Erythroblast (primary cell): ENCODE measurements at regions not wholly inside any gene's neighbourhood (a gene's known extent, or its start where the extent isn't known, plus 50 kb on each side); places are given as distances from the start of the nearest gene placed in this dataset.
"Not testable (repeated sequence)": the region's sequence is repeated elsewhere in the genome, so short reads cannot be mapped to it uniquely, and the experiment has no call there.

Experiments used
- DNase-seq, 2 experiments: peaks; one replicate each; lab custom pipeline; 2025; lab: John Stamatoyannopoulos, UW
- GATA1 ChIP-seq: IDR thresholded peaks from 2 replicates; pipeline ENCODE4 v1.6.1; 2011; ENCODE audit warnings: low read depth, mild to moderate bottlenecking, control low read depth, low read length, moderate library complexity
- POLR2A ChIP-seq: IDR thresholded peaks from 2 replicates; pipeline ENCODE4 v1.6.1; 2011; ENCODE audit warnings: mild to moderate bottlenecking, low read length

DNA sequence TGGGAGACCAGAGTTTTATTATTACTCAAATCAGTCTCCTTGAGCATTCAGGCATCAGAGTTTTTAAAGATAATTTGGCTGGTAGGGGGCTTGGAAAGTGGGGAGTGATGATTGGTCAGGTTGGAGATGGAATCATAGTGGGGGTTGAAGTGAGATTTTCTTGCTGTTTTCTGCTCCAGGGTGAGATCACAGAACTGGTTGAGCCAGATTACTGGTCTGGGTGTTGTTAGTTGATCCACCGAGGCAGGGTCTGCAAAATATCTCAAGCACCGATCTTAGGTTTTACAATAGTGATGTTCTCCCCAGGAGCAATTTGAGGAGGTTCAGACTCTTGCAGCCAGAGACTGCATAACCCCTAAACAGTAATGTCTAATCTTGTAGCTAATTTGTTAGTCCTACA lies 141.0 kb downstream of the OTOL1 start:
- DNase-seq: no peak
- TF ChIP-seq POLR2A: no peak
- no peak for TF ChIP-seq GATA1

GRCh38 chr3:161639095-161639494 lies 142.5 kb downstream of the OTOL1 start:
- not testable (repeated sequence) for DNase-seq

- no peak for TF ChIP-seq GATA1
- TF ChIP-seq POLR2A: no peak
- no peak for DNase-seq
Measured at GRCh38 chr3:161640181-161640580, 143.6 kb downstream of the OTOL1 start.

DNA sequence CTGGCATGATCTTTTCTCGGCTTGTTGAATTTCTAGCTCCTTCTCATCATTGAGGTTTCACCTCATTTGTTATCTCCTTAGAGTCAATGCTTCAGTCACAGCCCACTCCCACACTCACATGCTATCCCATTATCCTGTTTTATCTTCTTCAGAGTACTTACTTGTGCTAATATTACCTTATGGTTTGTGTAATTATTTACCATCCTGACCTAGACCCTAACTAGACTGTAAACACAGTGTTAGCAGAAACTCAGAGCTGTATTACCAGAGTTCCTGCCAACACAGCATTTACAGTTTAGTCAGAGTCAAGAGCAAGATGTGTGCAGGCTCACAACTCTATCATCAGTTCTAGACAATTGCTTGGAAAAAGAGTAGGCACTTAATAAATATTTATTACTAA lies 144.7 kb downstream of the OTOL1 start:
- DNase-seq: no peak
- no peak for TF ChIP-seq GATA1
- TF ChIP-seq POLR2A: no peak

DNA sequence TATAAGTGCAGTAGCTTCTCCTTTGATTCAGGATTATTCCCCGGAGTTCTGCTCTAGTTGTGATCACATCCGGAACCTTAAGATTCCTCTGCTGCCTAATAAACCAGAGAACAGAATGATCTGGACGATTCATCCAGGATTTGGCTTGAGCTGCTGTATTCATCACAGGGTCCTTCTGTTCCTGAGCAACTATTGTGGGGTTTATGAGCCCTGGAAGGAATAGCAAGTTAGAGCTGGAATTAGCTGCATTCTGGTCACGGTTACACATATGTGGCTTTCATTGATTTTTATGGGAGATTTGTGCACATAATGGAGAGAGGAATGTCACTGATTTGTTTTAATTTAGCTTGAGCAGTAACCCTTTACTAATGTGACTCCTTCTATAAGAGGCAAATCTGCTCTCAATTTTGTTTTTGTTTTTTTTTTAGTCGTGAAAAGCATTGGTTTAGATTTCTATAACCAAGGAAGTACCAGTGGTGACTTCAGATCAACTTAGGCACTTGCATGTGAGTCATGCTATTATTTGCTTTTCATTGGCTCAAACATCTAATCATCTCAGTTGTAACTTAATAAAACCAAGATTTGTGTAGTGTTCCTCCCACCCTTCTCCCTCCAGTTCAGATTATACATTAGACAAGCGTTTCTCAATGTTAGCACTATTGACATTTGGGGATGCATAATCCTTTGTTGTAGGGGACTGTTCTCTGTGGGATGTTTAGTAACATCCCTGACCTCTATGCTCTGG lies 148.5 kb downstream of the OTOL1 start:
- DNase-seq: no peak
- TF ChIP-seq GATA1 (no peak), POLR2A (no peak)

GRCh38 chr3:161647936-161648470 lies 151.4 kb downstream of the OTOL1 start:
- DNase-seq: no peak
- TF ChIP-seq GATA1 (no peak), POLR2A (no peak)

- no peak for DNase-seq
- TF ChIP-seq POLR2A (no peak), GATA1 (no peak)
Measured at GRCh38 chr3:161649900-161650484, 153.4 kb downstream of the OTOL1 start.

DNA sequence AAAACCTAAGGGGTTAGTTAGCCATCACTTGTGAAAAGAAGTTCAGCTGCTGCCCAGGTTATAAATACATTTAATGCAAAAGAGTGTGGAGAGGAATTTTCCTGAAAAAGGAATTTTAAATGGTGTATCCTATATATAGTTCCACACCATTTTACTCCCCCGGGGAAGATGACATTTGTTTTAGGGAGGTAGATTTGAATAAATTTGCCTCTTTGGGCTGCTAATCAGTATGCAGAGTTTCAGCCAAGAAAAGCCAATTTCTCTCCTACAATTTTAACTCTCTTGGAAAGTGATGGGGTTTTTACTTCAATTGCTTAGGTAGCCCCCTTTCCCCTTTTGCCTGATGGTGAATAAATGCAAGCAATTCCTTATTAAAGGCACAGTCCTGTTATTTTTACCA lies 161.2 kb downstream of the OTOL1 start:
- DNase-seq: no peak

GRCh38 chr3:161671141-161671540 lies 174.5 kb downstream of the OTOL1 start:
- DNase-seq: no peak
- TF ChIP-seq POLR2A: no peak
- TF ChIP-seq GATA1: no peak

More for the DNA sequence above, 161.2 kb downstream of the OTOL1 start:
- TF ChIP-seq GATA1: no peak
- TF ChIP-seq POLR2A: no peak

DNA sequence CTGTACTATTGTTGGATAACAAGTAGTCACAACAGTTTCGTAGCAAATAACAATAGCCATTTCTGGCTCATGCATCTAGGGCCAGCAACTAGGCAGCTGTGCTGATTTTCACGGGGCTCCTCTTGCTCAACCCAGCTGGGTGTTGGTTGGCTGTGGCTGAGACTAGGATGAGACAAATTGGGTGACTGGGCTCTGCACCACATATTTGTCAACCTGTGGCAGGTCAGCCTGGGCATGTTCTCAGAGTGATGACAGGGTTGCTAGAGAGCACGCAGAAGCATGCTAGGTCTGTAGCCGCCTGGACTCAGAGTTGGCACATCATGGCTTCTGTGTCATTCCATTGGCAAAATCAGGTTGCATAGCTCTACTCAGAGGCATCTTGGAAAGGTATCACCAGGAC lies 175.9 kb downstream of the OTOL1 start:
- TF ChIP-seq POLR2A (no peak), GATA1 (no peak)
- no peak for DNase-seq

- no peak for TF ChIP-seq POLR2A
- TF ChIP-seq GATA1: no peak
- no peak for DNase-seq
Measured at GRCh38 chr3:161673866-161674265, 177.3 kb downstream of the OTOL1 start.

- no peak for TF ChIP-seq GATA1
- no peak for TF ChIP-seq POLR2A
- no peak for DNase-seq
Measured at GRCh38 chr3:161674402-161674801, 177.8 kb downstream of the OTOL1 start.

GRCh38 chr3:161681831-161682230 lies 185.2 kb downstream of the OTOL1 start:
- not testable (repeated sequence) for DNase-seq

DNA sequence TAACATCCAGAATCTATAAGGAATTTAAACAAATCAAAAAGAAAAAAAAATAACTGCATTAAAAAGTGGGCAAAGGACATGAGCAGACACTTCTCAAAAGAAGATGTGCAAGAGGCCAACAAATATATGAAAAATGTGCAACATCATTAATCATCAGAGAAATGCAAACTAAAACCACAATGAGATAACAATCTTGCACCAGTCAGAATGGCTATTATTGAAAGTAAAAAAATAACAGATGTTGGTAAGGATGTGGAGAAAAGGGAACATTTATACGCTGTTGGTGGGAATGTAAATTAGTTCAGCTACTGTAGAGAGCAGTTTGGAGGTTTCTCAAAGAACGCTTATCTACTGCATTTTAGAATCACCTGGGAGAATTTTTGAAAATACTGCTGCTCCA lies 186.1 kb downstream of the OTOL1 start:
- no peak for DNase-seq
- TF ChIP-seq GATA1 (no peak), POLR2A (no peak)

- TF ChIP-seq GATA1: no peak
- no peak for TF ChIP-seq POLR2A
- no peak for DNase-seq
Measured at GRCh38 chr3:161689584-161690298, 193.1 kb downstream of the OTOL1 start.
